AG04450 (cell line): ENCODE measurements at regions not wholly inside any gene's neighbourhood (a gene's known extent, or its start where the extent isn't known, plus 50 kb on each side); places are given as distances from the start of the nearest gene placed in this dataset.
"Not testable (repeated sequence)": the region's sequence is repeated elsewhere in the genome, so short reads cannot be mapped to it uniquely, and the experiment has no call there.

Source experiments
- CTCF ChIA-PET: fragments of 300-600, 350-600 bp; formaldehyde crosslinking; extraction: SDS; loops from one replicate; lab custom pipeline; 2022; ENCODE audit warnings: antibody characterized with exemption, inconsistent platforms; lab: Charles Lee
- POLR2A ChIA-PET: fragments of 350-600 bp; formaldehyde crosslinking; extraction: SDS; loops from one replicate; lab custom pipeline; 2021; ENCODE audit warnings: antibody characterized with exemption, inconsistent platforms; lab: Yijun Ruan, JAX
- DNase-seq: peaks from one replicate; pipeline ENCODE4 v3.0.0-alpha.2; 2011; ENCODE audit warnings: low read depth, low spot score
- H3K27ac ChIP-seq: one replicate; pipeline ENCODE4 v1.5.1; 2012; ENCODE audit warnings: low read depth, low read length, control low read depth
- H3K27me3 ChIP-seq: one replicate; pipeline ENCODE4 v1.6.0; 2012; ENCODE audit warnings: low read length; ENCODE audit not compliant: control insufficient read depth, insufficient read depth
- H3K4me3 ChIP-seq: 2 replicates; pipeline ENCODE4 v1.5.1; 2011; ENCODE audit warnings: mild to moderate bottlenecking, low read depth, low read length, control low read depth
- H3K9me3 ChIP-seq: 2 replicates; pipeline ENCODE4 v1.5.1; 2012; ENCODE audit warnings: low read length; ENCODE audit not compliant: control insufficient read depth, insufficient read depth
- TF ChIP-seq, protein P1 (sequence below): IDR thresholded peaks from 2 replicates; pipeline ENCODE4 v1.5.1; 2011; ENCODE audit warnings: low read depth, low read length, control low read depth, inconsistent platforms

- TF ChIP-seq, protein P1, sequence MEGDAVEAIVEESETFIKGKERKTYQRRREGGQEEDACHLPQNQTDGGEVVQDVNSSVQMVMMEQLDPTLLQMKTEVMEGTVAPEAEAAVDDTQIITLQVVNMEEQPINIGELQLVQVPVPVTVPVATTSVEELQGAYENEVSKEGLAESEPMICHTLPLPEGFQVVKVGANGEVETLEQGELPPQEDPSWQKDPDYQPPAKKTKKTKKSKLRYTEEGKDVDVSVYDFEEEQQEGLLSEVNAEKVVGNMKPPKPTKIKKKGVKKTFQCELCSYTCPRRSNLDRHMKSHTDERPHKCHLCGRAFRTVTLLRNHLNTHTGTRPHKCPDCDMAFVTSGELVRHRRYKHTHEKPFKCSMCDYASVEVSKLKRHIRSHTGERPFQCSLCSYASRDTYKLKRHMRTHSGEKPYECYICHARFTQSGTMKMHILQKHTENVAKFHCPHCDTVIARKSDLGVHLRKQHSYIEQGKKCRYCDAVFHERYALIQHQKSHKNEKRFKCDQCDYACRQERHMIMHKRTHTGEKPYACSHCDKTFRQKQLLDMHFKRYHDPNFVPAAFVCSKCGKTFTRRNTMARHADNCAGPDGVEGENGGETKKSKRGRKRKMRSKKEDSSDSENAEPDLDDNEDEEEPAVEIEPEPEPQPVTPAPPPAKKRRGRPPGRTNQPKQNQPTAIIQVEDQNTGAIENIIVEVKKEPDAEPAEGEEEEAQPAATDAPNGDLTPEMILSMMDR, result no peak
- Histone ChIP-seq H3K27me3 (no peaks in the 10 kb centered on the region), H3K4me3 (no peak overlapping the region), H3K27ac (no peak overlapping the region), H3K9me3 (no peaks in the 10 kb centered on the region)
- no peak for DNase-seq
- ChIA-PET POLR2A (no interaction called here), CTCF (no interaction called here)
Observed at GRCh38 chr9:108743901-108744371, 111.8 kb downstream of the ACTL7B start.

DNA sequence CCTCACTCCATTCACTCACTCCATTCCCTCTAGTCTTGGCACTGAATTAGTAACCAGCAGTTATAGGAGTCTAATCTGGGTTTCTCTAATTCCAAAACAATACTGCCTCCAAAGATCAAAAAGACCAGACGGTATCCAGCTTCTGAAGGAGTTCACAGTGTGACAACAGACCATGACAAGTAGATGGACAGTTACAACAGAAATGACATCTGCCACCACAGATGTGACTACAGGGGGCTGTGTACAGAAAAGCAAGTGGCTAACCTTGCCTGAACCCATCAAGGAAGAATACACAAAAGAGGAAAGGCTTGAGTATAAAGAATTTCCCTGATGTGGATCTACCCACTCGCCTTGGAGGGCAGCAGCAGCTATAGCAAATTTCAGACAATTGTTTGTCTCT is 112.4 kb downstream of the ACTL7B start:
- no peak overlapping the region for H3K27ac ChIP-seq
- CTCF ChIA-PET, result no interaction called here
- H3K4me3 ChIP-seq, result no peak overlapping the region
- POLR2A ChIA-PET, result no interaction called here
- no peaks in the 10 kb centered on the region for H3K27me3 ChIP-seq
- H3K9me3 ChIP-seq, result no peaks in the 10 kb centered on the region
- DNase-seq, result no peak
- TF ChIP-seq, protein P1, result no peak

GRCh38 chr9:108742191-108742590 is 113.6 kb downstream of the ACTL7B start:
- Histone ChIP-seq H3K27me3 (no peaks in the 10 kb centered on the region), H3K9me3 (no peaks in the 10 kb centered on the region), H3K4me3 (no peak overlapping the region), H3K27ac (no peak overlapping the region)
- DNase-seq, result no peak
- CTCF ChIA-PET, result no interaction called here
- TF ChIP-seq, protein P1, result no peak
- POLR2A ChIA-PET, result no interaction called here

DNA sequence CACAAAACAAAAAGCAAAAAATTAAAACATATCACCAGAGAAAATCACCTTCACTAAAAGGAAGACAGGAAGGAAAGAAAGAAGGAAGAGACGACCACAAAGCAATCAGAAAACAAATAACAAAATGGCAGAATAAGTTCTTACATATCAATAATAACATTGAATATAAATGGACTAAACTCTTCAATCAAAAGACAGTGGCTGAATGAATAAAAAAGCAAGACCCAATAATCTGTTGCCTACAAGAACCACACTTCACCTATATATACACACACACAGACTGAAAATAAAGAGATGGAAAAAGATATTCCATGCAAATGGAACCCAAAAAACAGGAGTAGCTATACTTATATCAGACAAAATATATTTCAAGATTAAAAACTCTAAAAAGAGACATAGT is 124.5 kb downstream of the ACTL7B start:
- DNase-seq, POLR2A ChIA-PET: not testable (repeated sequence)
- CTCF ChIA-PET, result interaction anchor here (0.7 kb wide), 1 partner anchor 1581 kb away, joined by 4 read pairs; no protein-coding TSS in a partner anchor

GRCh38 chr9:108727580-108728111 is 128.1 kb downstream of the ACTL7B start:
- H3K4me3 ChIP-seq, result no peak overlapping the region
- no peaks in the 10 kb centered on the region for H3K27me3 ChIP-seq
- CTCF ChIA-PET, result interaction anchor here (0.7 kb wide), 1 partner anchor 1243 kb away, joined by 4 read pairs; no protein-coding TSS in a partner anchor
- no peaks in the 10 kb centered on the region for H3K9me3 ChIP-seq
- no peak for DNase-seq
- TF ChIP-seq, protein P1, result no peak
- POLR2A ChIA-PET, result no interaction called here
- no peak overlapping the region for H3K27ac ChIP-seq

More for the DNA sequence above, 124.5 kb downstream of the ACTL7B start:
- not testable (repeated sequence) for H3K27ac ChIP-seq, H3K27me3 ChIP-seq, H3K9me3 ChIP-seq, H3K4me3 ChIP-seq
